ENCODE measurements at regions not wholly inside any gene's neighbourhood (a gene's known extent, or its start where the extent isn't known, plus 50 kb on each side); places are given as distances from the start of the nearest gene placed in this dataset.
"Not testable (repeated sequence)": the region's sequence is repeated elsewhere in the genome, so short reads cannot be mapped to it uniquely, and the experiment has no call there.

DNA sequence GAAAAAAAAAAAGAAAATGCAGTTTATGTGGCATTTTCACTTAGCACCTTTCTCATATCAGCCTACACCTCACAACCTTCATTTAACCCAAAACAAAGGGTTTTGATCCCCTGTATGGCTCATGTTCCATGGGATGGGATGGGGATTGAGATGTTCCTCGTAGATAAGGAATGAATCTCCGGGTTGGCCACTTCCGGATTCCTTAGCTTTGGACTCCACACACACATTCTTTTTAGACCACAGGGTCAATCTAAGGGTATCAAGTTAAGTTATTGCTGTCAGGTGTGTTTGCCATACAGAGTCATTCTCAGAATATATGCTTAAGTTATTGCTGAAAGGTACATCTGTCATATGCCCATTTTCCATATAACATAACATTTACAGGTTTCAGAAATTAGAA, 301.4 kb upstream of the TGFBR2 start:
- DNase-seq: no peak

DNA sequence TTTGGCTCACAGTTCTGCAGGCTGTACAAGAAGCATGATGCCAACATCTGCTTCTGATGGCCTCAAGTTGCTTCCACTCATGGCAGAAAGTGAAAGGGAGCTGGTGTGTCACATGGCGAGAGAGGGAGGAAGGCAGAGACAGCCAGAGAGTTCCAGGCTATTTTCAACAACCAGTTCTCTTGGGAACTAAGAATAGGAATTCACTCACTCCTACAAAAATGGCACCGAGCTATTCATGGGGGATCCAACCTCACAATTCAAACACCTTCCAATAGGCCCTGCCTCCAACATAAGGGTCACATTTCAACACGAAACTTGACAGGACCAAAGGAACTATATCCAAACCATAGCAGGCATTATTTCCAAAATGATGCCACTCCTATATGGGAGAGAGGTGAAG, 299.5 kb upstream of the TGFBR2 start:
- no peak for DNase-seq

DNA sequence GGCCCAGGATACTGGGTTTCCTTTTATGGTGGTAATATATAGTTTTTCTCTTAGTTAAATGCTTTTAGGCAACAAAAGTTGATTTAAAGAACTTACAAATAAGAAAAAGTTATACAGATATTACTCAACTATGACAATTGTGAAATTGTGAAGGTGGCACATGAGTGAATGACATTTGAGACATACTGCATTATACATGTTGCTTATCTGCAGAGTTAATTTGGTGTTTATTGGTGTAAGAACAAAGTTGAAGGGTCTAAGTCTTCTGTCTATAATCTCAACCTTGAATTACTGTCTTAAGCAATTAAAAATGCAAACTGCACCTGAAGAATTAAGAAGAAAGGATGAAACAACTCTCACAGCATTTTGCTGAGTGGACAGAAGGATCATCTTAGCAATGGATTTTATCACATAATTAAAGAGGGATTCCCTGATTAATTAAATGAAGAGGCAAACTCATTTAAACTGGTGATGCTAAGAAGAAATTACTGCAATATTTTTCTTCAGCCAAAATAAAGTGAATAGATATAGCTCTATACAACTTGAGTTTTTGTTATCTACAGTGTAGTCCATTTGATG, 298.9 kb upstream of the TGFBR2 start:
- DNase-seq: no peak

- no peak for DNase-seq
Measured at GRCh38 chr3:30308131-30308530, 298.3 kb upstream of the TGFBR2 start.

- no peak for DNase-seq
Measured at GRCh38 chr3:30309961-30310954, 296.1 kb upstream of the TGFBR2 start.

DNA sequence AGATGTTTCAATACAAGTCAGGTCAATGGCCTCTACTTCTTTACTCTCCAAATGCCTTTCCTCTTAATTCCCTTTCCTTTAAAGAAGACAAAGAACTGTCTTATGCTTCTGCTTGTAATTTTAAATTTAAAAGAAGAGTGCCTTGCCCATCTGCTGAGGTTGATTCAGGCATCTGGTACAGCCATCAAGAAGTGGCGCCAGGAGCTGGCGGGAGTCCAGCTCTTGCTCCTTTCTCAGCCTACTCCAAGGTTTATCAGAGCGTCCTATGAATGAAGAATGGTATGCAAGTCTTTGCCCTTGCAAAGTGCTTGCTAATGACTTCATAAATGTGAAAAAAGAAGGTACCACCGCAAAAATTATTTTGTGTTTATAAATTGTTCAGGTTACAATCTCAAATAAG, 294.6 kb upstream of the TGFBR2 start:
- peak in 1 of 2 experiments; percentile 13 for DNase-seq

- DNase-seq: no peak
Measured at GRCh38 chr3:30313840-30314239, 292.6 kb upstream of the TGFBR2 start.

- no peak for DNase-seq
Measured at GRCh38 chr3:30314757-30315325, 291.6 kb upstream of the TGFBR2 start.

DNA sequence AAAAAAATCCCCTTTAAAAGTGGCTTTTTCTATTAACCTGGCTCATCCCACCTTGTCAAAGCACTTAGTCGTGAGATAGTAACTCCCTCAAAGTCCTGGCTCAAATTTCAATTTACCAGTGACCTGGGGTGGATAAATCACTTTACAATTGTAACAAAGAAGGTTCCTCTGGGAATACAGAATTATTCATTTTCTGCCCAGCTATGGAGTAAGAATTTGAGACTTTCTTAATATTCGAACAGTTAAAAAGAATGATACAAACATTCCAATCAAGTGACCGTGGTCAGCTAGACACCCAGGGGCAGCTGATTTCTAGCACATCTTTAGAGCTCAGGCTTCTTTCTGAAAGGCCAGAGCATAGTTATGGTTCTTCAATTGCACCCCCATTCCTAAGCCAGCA, 291.0 kb upstream of the TGFBR2 start:
- no peak for DNase-seq

GRCh38 chr3:30317561-30317960, 288.8 kb upstream of the TGFBR2 start:
- DNase-seq: no peak

GRCh38 chr3:30318110-30318509, 288.3 kb upstream of the TGFBR2 start:
- DNase-seq: no peak

DNA sequence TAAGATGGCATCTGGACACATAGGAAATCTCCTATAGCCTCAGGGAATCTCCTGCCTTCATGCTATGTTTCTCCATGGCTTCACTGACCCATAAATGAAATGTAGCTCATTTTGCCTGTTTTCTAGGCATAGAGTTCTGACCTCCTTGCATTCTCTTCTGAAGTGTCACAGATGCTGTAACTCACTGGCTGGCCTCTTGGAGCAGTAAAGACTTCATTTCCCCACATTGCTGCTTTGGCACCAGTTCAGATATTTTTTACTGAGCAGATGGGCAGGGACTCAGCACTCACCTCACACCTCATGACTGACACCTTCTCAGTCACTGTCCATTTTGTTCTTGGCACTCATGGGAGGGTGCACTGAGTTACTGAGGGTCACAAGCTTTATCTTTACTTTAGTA, 286.7 kb upstream of the TGFBR2 start:
- DNase-seq: no peak

DNA sequence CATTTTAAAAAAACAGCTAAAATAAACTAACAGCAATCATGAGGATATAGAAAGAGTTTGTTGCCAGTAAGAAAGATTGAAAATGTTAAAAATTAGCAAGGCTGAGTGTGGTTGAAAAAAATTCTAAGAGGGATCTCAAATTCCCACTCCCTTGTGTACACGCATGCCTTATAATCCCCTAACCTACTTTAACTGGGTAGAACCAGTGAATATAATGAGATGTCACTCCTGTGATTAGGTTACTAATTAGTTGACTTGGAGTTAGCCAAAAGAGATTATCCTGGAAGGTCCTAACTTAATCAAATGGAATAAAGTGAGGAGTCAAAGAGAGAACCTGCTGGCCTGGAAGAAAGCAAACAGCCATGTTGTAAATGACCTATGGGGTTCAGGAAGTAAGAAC, 286.0 kb upstream of the TGFBR2 start:
- no peak for DNase-seq

DNA sequence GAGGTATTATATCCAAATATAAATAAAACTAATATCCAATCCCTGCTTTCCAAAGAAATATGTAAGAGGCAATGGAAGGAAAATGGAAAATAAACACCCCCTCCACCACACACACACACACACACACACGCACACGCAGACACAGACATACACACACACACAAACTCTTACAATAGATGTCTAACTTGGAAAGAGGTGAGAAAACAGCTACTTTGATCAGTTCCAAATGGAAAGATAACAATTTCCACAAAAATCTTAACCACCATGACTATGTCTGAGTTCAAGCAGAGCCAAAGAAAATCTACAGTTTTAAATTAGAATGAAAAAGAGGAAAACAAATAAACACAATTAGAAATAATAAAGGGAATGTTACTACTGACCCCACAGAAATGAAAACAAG, 285.3 kb upstream of the TGFBR2 start:
- DNase-seq: no peak

DNA sequence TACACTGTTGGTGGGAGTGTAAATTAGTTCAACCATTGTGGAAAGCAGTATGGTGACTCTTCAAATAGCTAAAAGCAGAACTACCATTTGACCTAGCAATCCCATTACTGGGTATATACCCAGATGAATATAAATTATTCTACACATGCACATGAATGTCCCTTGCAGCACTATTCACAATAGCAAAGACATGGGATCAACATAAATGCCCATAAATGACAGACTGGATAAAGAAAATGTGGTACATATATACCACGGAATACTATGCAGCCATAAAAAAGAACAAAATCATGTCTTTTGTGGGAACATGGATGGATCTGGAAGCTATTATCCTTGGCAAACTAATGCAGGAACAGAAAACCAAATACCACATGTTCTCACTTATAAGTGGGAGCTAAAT, 282.8 kb upstream of the TGFBR2 start:
- not testable (repeated sequence) for DNase-seq

- DNase-seq: no peak
Measured at GRCh38 chr3:30324587-30324986, 281.8 kb upstream of the TGFBR2 start.

GRCh38 chr3:30327976-30328375, 278.4 kb upstream of the TGFBR2 start:
- not testable (repeated sequence) for DNase-seq

DNA sequence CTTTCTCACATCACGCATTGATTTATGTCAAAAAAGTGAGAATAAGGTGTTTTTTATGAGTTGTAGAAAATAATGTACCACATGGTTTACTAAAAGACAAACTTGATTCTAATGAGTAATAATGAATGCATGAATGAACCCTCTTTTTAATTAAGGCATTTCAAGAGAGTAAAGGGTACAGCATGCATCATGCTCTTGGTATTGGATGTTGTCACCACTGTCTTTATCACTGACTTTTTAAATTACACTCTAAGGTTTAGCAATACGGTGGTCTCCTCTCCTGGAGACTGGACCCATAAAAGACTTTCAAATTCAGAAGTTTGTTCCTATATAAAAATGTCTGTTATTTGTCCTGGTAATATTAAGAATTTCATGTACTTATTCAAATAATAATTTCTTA, 277.5 kb upstream of the TGFBR2 start:
- DNase-seq: not testable (repeated sequence)

DNA sequence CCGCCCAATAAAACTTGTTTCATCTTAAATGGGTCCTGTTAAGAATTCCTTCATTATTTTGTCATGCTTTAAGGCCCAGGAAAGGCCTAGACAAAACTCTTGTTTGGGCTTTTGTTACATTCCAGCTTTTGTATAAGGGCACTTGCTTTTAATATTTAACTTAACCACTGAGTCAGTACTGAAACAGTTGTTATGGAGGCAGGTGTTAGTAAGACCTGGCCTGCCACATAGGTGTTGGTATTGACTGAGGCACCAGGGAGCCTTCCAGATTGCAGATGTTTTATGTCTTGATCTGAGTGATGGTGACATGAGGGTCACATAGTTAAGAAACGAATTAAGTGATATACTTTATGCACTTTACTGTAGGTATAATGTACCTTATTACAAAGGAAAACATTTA, 274.9 kb upstream of the TGFBR2 start:
- no peak for DNase-seq

- DNase-seq: no peak
Measured at GRCh38 chr3:30332196-30333021, 274.0 kb upstream of the TGFBR2 start.

- DNase-seq: no peak
Measured at GRCh38 chr3:30333143-30333542, 273.3 kb upstream of the TGFBR2 start.

DNA sequence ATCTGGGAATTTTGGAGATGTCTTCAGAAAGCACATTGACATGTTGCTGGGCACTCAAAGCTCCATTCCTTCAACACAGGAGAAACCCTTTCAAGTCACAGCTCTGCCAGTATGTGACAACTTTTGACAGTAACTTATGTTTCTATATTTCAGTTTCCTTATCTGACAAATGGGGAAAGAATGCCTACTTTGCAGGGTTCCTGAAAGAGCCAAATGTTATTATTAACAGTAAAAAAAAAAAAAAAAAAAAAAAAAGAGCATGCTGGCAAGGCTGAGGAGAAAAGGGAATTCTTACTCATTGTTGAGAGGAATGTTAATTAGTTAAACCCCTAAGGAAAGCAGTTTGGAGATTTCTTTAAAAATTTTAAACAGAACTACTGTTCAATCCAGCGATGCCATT, 272.5 kb upstream of the TGFBR2 start:
- DNase-seq: no peak

- no peak for DNase-seq
Measured at GRCh38 chr3:30340500-30340899, 265.9 kb upstream of the TGFBR2 start.
